IPS-20b (cell line): ENCODE measurements at regions not wholly inside any gene's neighbourhood (a gene's known extent, or its start where the extent isn't known, plus 50 kb on each side); places are given as distances from the start of the nearest gene placed in this dataset.

Experiments
- H3K27ac ChIP-seq: one replicate; pipeline ENCODE4 v1.5.1; 2013; ENCODE audit warnings: low read length
- H3K27me3 ChIP-seq: 2 replicates; pipeline ENCODE4 v1.6.1; 2013; ENCODE audit warnings: mild to moderate bottlenecking, low read length, inconsistent platforms; ENCODE audit not compliant: insufficient read depth
- H3K36me3 ChIP-seq: 2 replicates; pipeline ENCODE4 v1.6.1; 2013; ENCODE audit warnings: low read depth, mild to moderate bottlenecking, inconsistent platforms, low read length, moderate library complexity; ENCODE audit not compliant: insufficient read depth
- H3K4me1 ChIP-seq: 2 replicates; pipeline ENCODE4 v1.6.1; 2013; ENCODE audit warnings: mild to moderate bottlenecking, control low read depth, inconsistent platforms, low read length, moderate library complexity; ENCODE audit not compliant: insufficient read depth
- H3K4me3 ChIP-seq: 2 replicates; pipeline ENCODE4 v1.5.1; 2013; ENCODE audit warnings: mild to moderate bottlenecking, low read length, inconsistent platforms
- H3K9ac ChIP-seq: 2 replicates; pipeline ENCODE4 v1.6.1; 2013; ENCODE audit warnings: low read depth, mild to moderate bottlenecking, inconsistent platforms, low read length, moderate library complexity
- H3K9me3 ChIP-seq: 2 replicates; pipeline ENCODE4 v1.6.1; 2013; ENCODE audit warnings: mild to moderate bottlenecking, low read depth, low read length, inconsistent platforms; ENCODE audit not compliant: insufficient read depth

- Histone ChIP-seq H3K27ac (no peak overlapping the region), H3K36me3 (no peaks in the 10 kb centered on the region), H3K27me3 (no peaks in the 10 kb centered on the region), H3K4me1 (peaks cover 3% of the 10 kb centered on the region; the same call in 1 of the 2 replicates), H3K9ac (no peak overlapping the region), H3K9me3 (no peaks in the 10 kb centered on the region), H3K4me3 (no peak overlapping the region)
These were observed 76.4 kb upstream of the TAPT1 start for GRCh38 chr4:16302648-16303047.

DNA sequence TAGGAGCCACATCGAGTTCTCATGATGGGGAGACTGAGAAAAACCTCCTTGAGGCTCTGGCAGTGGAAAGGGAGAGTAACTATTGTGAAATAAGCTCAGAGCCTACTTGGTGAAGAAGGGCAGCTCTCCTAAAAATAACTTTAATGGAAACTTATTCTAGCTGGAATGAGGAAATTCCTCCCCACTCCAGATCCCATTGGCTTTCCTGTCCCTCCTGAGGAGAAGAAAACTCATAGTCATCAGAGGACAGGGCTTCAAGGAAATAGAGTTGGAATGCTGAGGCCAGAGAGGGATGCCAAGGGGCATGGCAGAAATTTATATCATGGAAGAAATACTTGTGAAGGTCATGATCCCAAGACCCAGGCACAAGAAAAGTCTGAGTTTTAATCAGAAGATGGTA lies 70.7 kb upstream of the TAPT1 start:
- Histone ChIP-seq H3K9ac (no peak overlapping the region), H3K36me3 (no peaks in the 10 kb centered on the region), H3K27ac (no peak overlapping the region), H3K4me3 (no peak overlapping the region), H3K4me1 (0 out of 2 replicates have a peak, but pooled peaks cover 3% of the 10 kb centered on the region), H3K27me3 (no peaks in the 10 kb centered on the region), H3K9me3 (no peaks in the 10 kb centered on the region)

GRCh38 chr4:16294455-16294854 lies 68.2 kb upstream of the TAPT1 start:
- H3K27me3 ChIP-seq = no peaks in the 10 kb centered on the region
- no peak overlapping the region for H3K27ac ChIP-seq
- no peaks in the 10 kb centered on the region for H3K36me3 ChIP-seq
- no peak overlapping the region for H3K9ac ChIP-seq
- no peak overlapping the region for H3K4me3 ChIP-seq
- H3K9me3 ChIP-seq = no peaks in the 10 kb centered on the region
- H3K4me1 ChIP-seq = 0 out of 2 replicates have a peak, but pooled peaks cover 3% of the 10 kb centered on the region

DNA sequence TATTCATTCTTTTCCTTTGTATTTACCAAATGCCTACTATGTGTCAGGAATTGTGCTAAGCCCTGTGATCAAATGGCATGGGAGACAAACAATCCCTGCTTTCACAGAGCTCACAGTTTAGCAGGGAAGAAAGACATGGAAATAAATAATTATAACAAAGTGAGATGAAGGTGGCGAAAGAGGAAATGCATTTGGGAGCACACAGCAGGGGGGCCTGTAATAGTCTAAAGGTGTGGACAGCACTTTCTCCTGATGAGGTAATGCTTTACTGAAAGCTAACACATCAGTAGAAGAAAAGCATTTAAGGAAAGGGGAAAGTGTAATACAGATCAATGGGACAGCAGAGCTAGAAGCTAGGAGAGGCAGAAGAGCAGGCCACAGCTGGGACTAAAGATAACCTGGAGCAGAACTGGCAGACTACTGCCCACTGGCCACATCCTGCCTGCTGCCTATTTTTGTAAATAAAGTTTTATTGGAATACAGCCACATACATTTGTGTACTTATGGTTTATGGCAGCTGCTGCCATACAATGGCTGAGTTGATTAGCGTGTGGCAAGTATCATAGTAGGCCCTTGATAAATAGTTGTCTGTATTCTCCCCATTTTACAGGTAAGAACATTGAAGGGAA lies 67.1 kb upstream of the TAPT1 start:
- H3K9me3 ChIP-seq = no peaks in the 10 kb centered on the region
- no peak overlapping the region for H3K27ac ChIP-seq
- no peaks in the 10 kb centered on the region for H3K36me3 ChIP-seq
- no peak overlapping the region for H3K9ac ChIP-seq
- no peak overlapping the region for H3K4me3 ChIP-seq
- no peaks in the 10 kb centered on the region for H3K27me3 ChIP-seq
- 0 out of 2 replicates have a peak, but pooled peaks cover 3% of the 10 kb centered on the region for H3K4me1 ChIP-seq

DNA sequence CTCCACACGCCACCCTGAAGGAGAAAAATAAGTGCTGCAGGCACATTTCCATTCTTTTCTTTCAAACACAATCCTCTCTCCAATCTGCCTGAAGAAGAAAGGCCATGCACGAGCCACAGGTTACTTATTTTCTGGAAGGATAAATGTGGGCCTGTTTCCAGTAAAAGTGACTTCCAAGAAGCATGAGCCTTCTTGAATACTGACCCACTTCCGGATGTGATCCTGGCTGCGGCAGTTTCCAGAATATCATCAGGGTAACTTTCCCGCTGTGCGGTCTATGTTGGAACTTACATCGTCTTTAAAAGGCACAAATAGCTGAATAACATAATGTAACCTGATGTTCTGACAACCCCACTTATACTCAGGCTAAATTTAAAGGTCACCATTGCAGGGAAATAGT lies 66.3 kb upstream of the TAPT1 start:
- H3K4me3 ChIP-seq = no peak overlapping the region
- no peaks in the 10 kb centered on the region for H3K36me3 ChIP-seq
- H3K9me3 ChIP-seq = no peaks in the 10 kb centered on the region
- H3K27me3 ChIP-seq = no peaks in the 10 kb centered on the region
- H3K4me1 ChIP-seq = 0 out of 2 replicates have a peak, but pooled peaks cover 3% of the 10 kb centered on the region
- no peak overlapping the region for H3K27ac ChIP-seq
- no peak overlapping the region for H3K9ac ChIP-seq

- no peaks in the 10 kb centered on the region for H3K36me3 ChIP-seq
- no peak overlapping the region for H3K9ac ChIP-seq
- H3K4me1 ChIP-seq = 0 out of 2 replicates have a peak, but pooled peaks cover 3% of the 10 kb centered on the region
- H3K4me3 ChIP-seq = no peak overlapping the region
- H3K9me3 ChIP-seq = no peaks in the 10 kb centered on the region
- no peak overlapping the region for H3K27ac ChIP-seq
- H3K27me3 ChIP-seq = no peaks in the 10 kb centered on the region
These were observed 64.6 kb upstream of the TAPT1 start for GRCh38 chr4:16290681-16291420.

DNA sequence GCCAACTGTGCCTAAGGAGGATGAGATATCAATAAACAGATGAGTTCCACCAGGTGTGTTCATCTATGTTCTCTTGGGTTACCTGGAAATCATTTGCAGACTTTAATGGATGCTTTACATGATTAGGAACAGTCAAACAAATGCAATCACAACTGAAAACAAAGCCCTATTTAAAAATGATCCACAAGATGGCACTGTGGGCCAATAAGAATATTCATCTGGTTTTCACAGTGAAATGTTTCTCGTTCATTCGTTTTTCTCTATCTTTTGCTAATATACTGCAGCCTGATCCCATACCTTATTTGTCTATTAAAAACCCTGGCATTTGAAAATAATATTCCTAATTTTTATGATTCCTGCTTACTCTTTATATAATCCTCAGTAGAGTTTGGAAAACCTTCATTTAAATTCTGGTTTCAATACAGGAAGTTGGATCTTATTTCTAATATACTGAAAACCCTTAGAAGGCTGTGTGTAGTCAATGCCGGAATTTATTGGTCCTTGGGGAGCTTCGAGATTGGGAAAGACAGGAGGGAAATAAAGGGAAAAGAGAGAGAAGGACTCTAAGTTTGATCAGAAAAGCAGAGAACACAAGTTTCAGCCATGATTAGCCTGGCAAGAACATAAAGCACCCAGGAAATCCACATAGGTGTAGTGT lies 63.8 kb upstream of the TAPT1 start:
- H3K36me3 ChIP-seq = no peaks in the 10 kb centered on the region
- H3K9me3 ChIP-seq = peaks cover 5% of the 10 kb centered on the region
- H3K27ac ChIP-seq = no peak overlapping the region
- H3K4me3 ChIP-seq = no peak overlapping the region
- no peak overlapping the region for H3K9ac ChIP-seq
- no peaks in the 10 kb centered on the region for H3K27me3 ChIP-seq
- 0 out of 2 replicates have a peak, but pooled peaks cover 3% of the 10 kb centered on the region for H3K4me1 ChIP-seq

GRCh38 chr4:16284050-16284449 lies 57.8 kb upstream of the TAPT1 start:
- H3K4me3 ChIP-seq = no peak overlapping the region
- H3K36me3 ChIP-seq = no peaks in the 10 kb centered on the region
- peaks cover 37% of the 10 kb centered on the region for H3K9me3 ChIP-seq
- no peak overlapping the region for H3K9ac ChIP-seq
- H3K27ac ChIP-seq = no peak overlapping the region
- H3K27me3 ChIP-seq = no peaks in the 10 kb centered on the region
- no peaks in the 10 kb centered on the region for H3K4me1 ChIP-seq

DNA sequence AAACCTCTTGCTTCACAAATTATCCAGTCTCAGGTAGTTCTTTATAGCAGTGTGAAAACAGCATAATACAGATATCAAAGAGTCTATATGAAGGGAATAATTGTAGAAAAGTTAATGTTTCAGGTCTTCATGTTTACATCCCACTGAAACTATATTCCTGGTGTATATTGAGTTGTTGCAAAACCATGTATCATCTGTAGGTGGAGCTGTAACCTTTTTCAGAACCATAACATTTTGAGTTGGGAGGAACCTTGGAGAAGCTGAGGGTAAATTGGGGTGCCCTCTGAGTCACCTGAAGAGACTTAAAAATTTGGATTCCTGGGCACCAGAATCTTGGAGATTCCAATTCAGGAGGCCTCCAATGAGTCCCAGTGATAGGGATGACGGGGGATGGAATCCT lies 51.9 kb upstream of the TAPT1 start:
- H3K9ac ChIP-seq = no peak overlapping the region
- H3K4me1 ChIP-seq = no peaks in the 10 kb centered on the region
- no peaks in the 10 kb centered on the region for H3K27me3 ChIP-seq
- H3K36me3 ChIP-seq = no peaks in the 10 kb centered on the region
- H3K4me3 ChIP-seq = no peak overlapping the region
- H3K27ac ChIP-seq = no peak overlapping the region
- peaks cover 46% of the 10 kb centered on the region for H3K9me3 ChIP-seq
